CD4-positive, alpha-beta T cell treated with Interferon alpha-2 for 1 hour (primary cell): ENCODE measurements at regions not wholly inside any gene's neighbourhood (a gene's known extent, or its start where the extent isn't known, plus 50 kb on each side); places are given as distances from the start of the nearest gene placed in this dataset.

ENCODE experiments used
- DNase-seq, 2 donors: peaks; one replicate each; pipeline ENCODE4 v3.0.0-alpha.2; 2020 to 2022

- DNase-seq = no peak
Observed at GRCh38 chr6:44533421-44533820, 145.9 kb downstream of the CDC5L start.

GRCh38 chr6:44534291-44534690 lies 146.8 kb downstream of the CDC5L start:
- no peak for DNase-seq

GRCh38 chr6:44535446-44535845 lies 147.9 kb downstream of the CDC5L start:
- no peak for DNase-seq

- DNase-seq = no peak
Observed at GRCh38 chr6:44535967-44536366, 148.5 kb downstream of the CDC5L start.

GRCh38 chr6:44537306-44538049 lies 150.0 kb downstream of the CDC5L start:
- no peak for DNase-seq

- no peak for DNase-seq
Observed at GRCh38 chr6:44538131-44538806, 150.8 kb downstream of the CDC5L start.

GRCh38 chr6:44538807-44539201 lies 151.3 kb downstream of the CDC5L start:
- DNase-seq = no peak

- no peak for DNase-seq
Observed at GRCh38 chr6:44539701-44540355, 152.3 kb downstream of the CDC5L start.

- no peak for DNase-seq
Observed at GRCh38 chr6:44540881-44541280, 153.4 kb downstream of the CDC5L start.

GRCh38 chr6:44542401-44543116 lies 155.1 kb downstream of the CDC5L start:
- DNase-seq = no peak

- no peak for DNase-seq
Observed at GRCh38 chr6:44543664-44544063, 156.2 kb downstream of the CDC5L start.

GRCh38 chr6:44545224-44545623 lies 157.7 kb downstream of the CDC5L start:
- DNase-seq = no peak

GRCh38 chr6:44548319-44548718 lies 160.8 kb downstream of the CDC5L start:
- no peak for DNase-seq

GRCh38 chr6:44549516-44549915 lies 162.0 kb downstream of the CDC5L start:
- DNase-seq = no peak

GRCh38 chr6:44554194-44554593 lies 166.7 kb downstream of the CDC5L start:
- no peak for DNase-seq

- DNase-seq = no peak
Observed at GRCh38 chr6:44554861-44555260, 167.4 kb downstream of the CDC5L start.

GRCh38 chr6:44556046-44556445 lies 168.5 kb downstream of the CDC5L start:
- no peak for DNase-seq

- DNase-seq = no peak
Observed at GRCh38 chr6:44558024-44558831, 170.7 kb downstream of the CDC5L start.

GRCh38 chr6:44558832-44559251 lies 171.3 kb downstream of the CDC5L start:
- no peak for DNase-seq

GRCh38 chr6:44559486-44560270 lies 172.2 kb downstream of the CDC5L start:
- DNase-seq = no peak

GRCh38 chr6:44560458-44561059 lies 173.1 kb downstream of the CDC5L start:
- DNase-seq = no peak
